A549 (cell line): ENCODE measurements at regions not wholly inside any gene's neighbourhood (a gene's known extent, or its start where the extent isn't known, plus 50 kb on each side); places are given as distances from the start of the nearest gene placed in this dataset.

Source experiments
- ATAC-seq, 2 experiments: fragments of 200-7000 bp in 1 of 2; fragments of >200 bp in 1 of 2; cut with Nextera tagmentation in 1 of 2; cut with Tn5 transposase in 1 of 2; 3 replicates each; pipeline versions ENCODE4 v1.8.0 to v1.9.1; 2018 to 2020; ENCODE audit warnings: mild to moderate bottlenecking in 1 of 2, moderate library complexity in 1 of 2
- CTCF ChIA-PET: fragments of 300-600 bp; sonication (Branson Sonifier 250); formaldehyde crosslinking; extraction: SDS; loops from one replicate; lab custom pipeline; 2021; ENCODE audit warnings: antibody characterized with exemption, inconsistent platforms; lab: Yijun Ruan, JAX
- POLR2A ChIA-PET: fragments of 350-600 bp; formaldehyde crosslinking; extraction: SDS; loops from one replicate; lab custom pipeline; 2021; ENCODE audit warnings: antibody characterized with exemption, inconsistent platforms; lab: Yijun Ruan, JAX
- DNase-seq, 2 experiments: peaks; one replicate each; pipeline versions ENCODE4 v3.0.0 to v3.0.0-alpha.2; 2011 to 2016; ENCODE audit warnings: low read depth in 1 of 2, low spot score in 1 of 2
- FAIRE-seq: peaks from 2 replicates; lab custom pipeline; 2011; peaks lifted over from hg19 to GRCh38; lab: Jason Lieb, UNC
- H3K27ac ChIP-seq, 2 experiments: fragments of >200 bp; sonication (Bioruptor Twin); formaldehyde crosslinking; 3 replicates each; pipeline ENCODE4 v1.5.1; 2016 to 2017
- H3K4me1 ChIP-seq: fragments of >200 bp; sonication (Bioruptor Twin); formaldehyde crosslinking; 3 replicates; pipeline ENCODE4 v1.6.1; 2016
- H3K4me2 ChIP-seq: fragments of >200 bp; sonication (Bioruptor Twin); formaldehyde crosslinking; 3 replicates; pipeline ENCODE4 v1.6.1; 2016
- H3K4me3 ChIP-seq: fragments of >200 bp; sonication (Bioruptor Twin); formaldehyde crosslinking; 3 replicates; pipeline ENCODE4 v1.5.1; 2016
- H3K9me3 ChIP-seq: fragments of >200 bp; sonication (Bioruptor Twin); formaldehyde crosslinking; 3 replicates; pipeline ENCODE4 v1.6.1; 2016
- BHLHE40 ChIP-seq: IDR thresholded peaks from 2 replicates; pipeline ENCODE4 v1.6.1; 2012; ENCODE audit warnings: low read depth, low read length, inconsistent platforms
- CBX2 ChIP-seq: fragments of 200-600 bp; sonication (generic); IDR thresholded peaks from 2 replicates; pipeline ENCODE4 v1.6.1; 2016; ENCODE audit warnings: low read depth, mild to moderate bottlenecking, borderline replicate concordance
- CEBPB ChIP-seq, 2 experiments: fragments of >200 bp in 1 of 2; sonication (Bioruptor Twin) in 1 of 2; formaldehyde crosslinking in 1 of 2; IDR thresholded peaks; 2 replicates each; pipeline ENCODE4 v1.6.1; 2012 to 2016
- CTCF ChIP-seq: fragments of >200 bp; sonication (Bioruptor Twin); formaldehyde crosslinking; IDR thresholded peaks from 3 replicates; pipeline ENCODE4 v1.5.1; 2016
- EHF ChIP-seq: fragments of 250-450 bp; sonication (Bioruptor Pico); IDR thresholded peaks from 2 replicates; pipeline ENCODE4 v1.5.0; 2020; ENCODE audit warnings: mild to moderate bottlenecking
- EP300 ChIP-seq, 2 experiments: fragments of >200 bp; sonication (Bioruptor Twin); formaldehyde crosslinking; IDR thresholded peaks; 2 replicates in 1 of 2; 3 replicates in 1 of 2; pipeline ENCODE4 v1.6.1; 2016 to 2017
- FOSB ChIP-seq: fragments of 250-450 bp; sonication (Bioruptor Pico); IDR thresholded peaks from 2 replicates; pipeline ENCODE4 v1.5.0; 2020; ENCODE audit warnings: mild to moderate bottlenecking, moderate library complexity
- GATA3 ChIP-seq: IDR thresholded peaks from 2 replicates; pipeline ENCODE4 v1.6.1; 2012; ENCODE audit warnings: borderline replicate concordance
- HOXB13 ChIP-seq: fragments of 250-450 bp; sonication (Bioruptor Pico); IDR thresholded peaks from 2 replicates; pipeline ENCODE4 v1.5.0; 2020; ENCODE audit warnings: low read depth, mild to moderate bottlenecking, moderate library complexity
- HOXB5 ChIP-seq: fragments of 250-450 bp; sonication (Bioruptor Pico); IDR thresholded peaks from 2 replicates; pipeline ENCODE4 v1.5.0; 2020; ENCODE audit warnings: mild to moderate bottlenecking, moderate library complexity
- KDM1A ChIP-seq: fragments of 200-600 bp; sonication (generic); IDR thresholded peaks from 2 replicates; pipeline ENCODE4 v1.6.1; 2016; ENCODE audit warnings: low read depth, mild to moderate bottlenecking
- KDM5A ChIP-seq: fragments of 200-600 bp; sonication (generic); IDR thresholded peaks from 2 replicates; pipeline ENCODE4 v1.6.1; 2016; ENCODE audit warnings: antibody characterized with exemption, mild to moderate bottlenecking
- MAFK ChIP-seq: fragments of 450-650 bp; IDR thresholded peaks from 2 replicates; pipeline ENCODE4 v1.6.1; 2014; ENCODE audit not compliant: partially characterized antibody
- MYC ChIP-seq: IDR thresholded peaks from 2 replicates; pipeline ENCODE4 v1.6.1; 2012; ENCODE audit warnings: mild to moderate bottlenecking, inconsistent platforms, low read length, improper control_type of control experiment, borderline replicate concordance
- NPAS2 ChIP-seq: fragments of 250-450 bp; sonication (Bioruptor Pico); IDR thresholded peaks from 2 replicates; pipeline ENCODE4 v1.8.0; 2022; ENCODE audit warnings: mild to moderate bottlenecking, moderate library complexity, borderline replicate concordance
- PBX3 ChIP-seq: IDR thresholded peaks from 2 replicates; pipeline ENCODE4 v1.6.1; 2012
- PHF8 ChIP-seq: fragments of 200-600 bp; sonication (generic); IDR thresholded peaks from 2 replicates; pipeline ENCODE4 v1.6.1; 2016; ENCODE audit warnings: low read depth, mild to moderate bottlenecking, antibody characterized with exemption, moderate library complexity, borderline replicate concordance
- POLR2A ChIP-seq: IDR thresholded peaks from 2 replicates; pipeline ENCODE4 v1.6.1; 2012; ENCODE audit warnings: mild to moderate bottlenecking, low read length
- SMC3 ChIP-seq: fragments of >200 bp; sonication (Bioruptor Twin); formaldehyde crosslinking; IDR thresholded peaks from 3 replicates; pipeline ENCODE4 v1.6.1; 2018; ENCODE audit warnings: inconsistent platforms
- ZFP36 ChIP-seq: fragments of 450-650 bp; IDR thresholded peaks from 2 replicates; pipeline ENCODE4 v1.6.1; 2014; ENCODE audit warnings: borderline replicate concordance; ENCODE audit not compliant: partially characterized antibody
- ZSCAN20 ChIP-seq: fragments of 250-450 bp; sonication (Bioruptor Pico); IDR thresholded peaks from 2 replicates; pipeline ENCODE4 v1.8.0; 2022; ENCODE audit warnings: mild to moderate bottlenecking, moderate library complexity
- WGBS: methylation state at CpG from one replicate; pipeline ENCODE4 v1.1.6; 2017; ENCODE audit errors: missing lambda C conversion rate; 5-methylcytosine and 5-hydroxymethylcytosine counted together
- TF ChIP-seq, protein P1 (sequence below): fragments of 150-350 bp; IDR thresholded peaks from 2 replicates; pipeline ENCODE4 v1.6.1; 2014; ENCODE audit warnings: low read depth, mild to moderate bottlenecking, low read length

- TF ChIP-seq CTCF, result no peak
- no peak for TF ChIP-seq SMC3
- TF ChIP-seq PHF8, result no peak
- TF ChIP-seq CEBPB (IDR thresholded peaks at IDR 0.05), result no peak
- no peak for TF ChIP-seq ZSCAN20 (CRISPR knock-in tag)
Observed at GRCh38 chr2:239768907-239769553, 256.1 kb downstream of the NDUFA10 start (continued).

DNA sequence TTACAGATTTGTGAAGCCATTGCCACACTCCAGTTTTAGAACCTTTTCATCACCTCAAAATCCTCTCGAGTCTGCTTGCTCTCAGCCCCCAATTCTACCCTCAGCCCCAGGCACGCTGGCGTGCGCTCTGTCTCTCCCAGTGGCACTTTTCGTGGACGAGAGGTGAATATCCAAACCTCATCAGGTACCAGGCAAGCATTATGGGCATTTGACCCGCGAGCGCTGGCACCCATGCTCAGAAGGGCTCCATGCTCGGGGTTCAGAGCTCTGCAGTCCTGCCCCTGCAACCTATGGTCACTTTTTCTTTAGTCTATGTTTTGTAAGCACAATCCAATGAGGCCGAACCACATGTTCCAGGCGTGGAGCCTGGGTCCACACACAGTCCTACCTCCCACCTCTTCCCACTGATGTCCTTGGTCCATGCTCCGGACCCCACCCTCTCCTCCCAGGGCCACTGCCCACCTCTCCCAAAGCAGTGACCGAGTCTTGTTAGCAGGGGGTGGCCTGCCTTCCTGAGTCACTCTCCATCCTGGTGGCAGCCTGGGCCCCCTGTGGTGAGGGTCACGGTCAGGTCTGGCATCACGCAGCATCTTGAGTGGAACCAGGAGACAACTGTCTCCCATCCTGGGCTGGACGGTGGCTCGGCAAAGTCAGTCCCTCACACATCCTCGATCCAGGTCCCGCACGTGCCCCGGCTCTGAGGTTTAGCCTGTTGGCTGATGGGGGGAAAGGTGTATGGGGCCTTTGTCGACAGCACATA is 256.9 kb downstream of the NDUFA10 start:
- CTCF ChIA-PET, result no interaction called here
- TF ChIP-seq EHF (CRISPR knock-in tag), result no peak
- TF ChIP-seq KDM5A, result no peak
- no peak for TF ChIP-seq KDM1A
- TF ChIP-seq MAFK, result no peak
- TF ChIP-seq EP300 (IDR thresholded peaks at IDR 0.05), result no peak
- no peak for TF ChIP-seq CEBPB (IDR thresholded peaks at IDR 0.05)
- no peak for TF ChIP-seq PBX3
- no peak for TF ChIP-seq ZFP36
- TF ChIP-seq, all 56 proteins: peak for 0
- POLR2A ChIA-PET, result no interaction called here
- no peak for DNase-seq
- Histone ChIP-seq H3K4me2 (no peak overlapping the region), H3K4me1 (no peaks in the 10 kb centered on the region), H3K4me3 (no peak overlapping the region), H3K9me3 (peaks cover 19% of the 10 kb centered on the region), H3K27ac (no peak overlapping the region)
- FAIRE-seq, result no peak
- 52% methylated on average over 15 of the region's 23 CpGs for WGBS
- ATAC-seq, result no peak

DNA sequence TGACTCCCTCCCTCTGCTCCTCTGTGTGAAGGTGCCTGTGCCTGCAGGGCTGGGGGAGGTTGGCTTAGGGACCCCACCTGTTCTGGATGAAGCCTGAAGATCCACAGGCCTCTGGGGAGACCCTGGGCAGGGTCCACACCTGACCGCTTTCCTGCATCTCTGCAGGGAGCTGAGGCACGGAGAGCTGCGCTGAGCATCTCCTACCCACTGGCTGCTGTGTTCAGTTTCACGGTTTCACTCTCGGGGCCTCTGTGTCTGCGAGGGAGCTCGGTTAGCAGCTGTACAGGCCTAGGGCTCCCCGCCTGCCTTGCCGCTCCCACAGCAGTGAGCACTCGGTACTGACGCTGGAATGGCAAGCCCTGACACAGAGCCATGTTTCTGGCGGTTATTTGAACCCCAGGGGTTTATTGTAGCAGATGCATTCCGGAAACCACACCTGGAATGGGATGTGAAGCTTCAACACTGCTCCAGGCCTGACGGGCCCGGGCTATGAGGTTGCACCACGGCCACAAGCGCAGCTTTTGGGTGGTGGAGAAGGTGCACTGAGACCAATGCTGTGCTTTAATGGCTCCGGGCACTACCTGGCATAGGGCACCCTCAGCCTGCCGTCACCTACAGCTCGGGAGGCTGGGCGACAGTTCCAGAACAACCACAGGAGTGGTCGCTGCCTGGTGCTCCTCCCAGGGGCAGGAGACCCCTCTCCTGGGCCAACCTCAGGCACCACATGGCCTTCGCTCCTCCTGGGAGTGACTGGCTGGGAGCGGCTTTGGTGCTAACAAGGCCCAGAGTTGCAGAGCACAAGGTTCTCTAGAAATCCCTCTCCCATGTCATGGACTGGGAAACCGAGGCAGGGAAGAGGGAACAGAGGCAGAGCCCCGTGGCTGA is 257.9 kb downstream of the NDUFA10 start:
- no peak overlapping the region for H3K4me2 ChIP-seq
- no peaks in the 10 kb centered on the region for H3K4me1 ChIP-seq
- no peak for TF ChIP-seq MYC
- TF ChIP-seq POLR2A, result no peak
- TF ChIP-seq NPAS2 (CRISPR knock-in tag), result no peak
- no peak for TF ChIP-seq HOXB13 (CRISPR knock-in tag)
- TF ChIP-seq CTCF, result no peak
- TF ChIP-seq CBX2, result no peak
- TF ChIP-seq FOSB (CRISPR knock-in tag), result no peak
- no peak for TF ChIP-seq PHF8
- TF ChIP-seq GATA3, result no peak
- no peak for TF ChIP-seq HOXB5 (CRISPR knock-in tag)
- TF ChIP-seq BHLHE40, result no peak
- TF ChIP-seq, protein P1, sequence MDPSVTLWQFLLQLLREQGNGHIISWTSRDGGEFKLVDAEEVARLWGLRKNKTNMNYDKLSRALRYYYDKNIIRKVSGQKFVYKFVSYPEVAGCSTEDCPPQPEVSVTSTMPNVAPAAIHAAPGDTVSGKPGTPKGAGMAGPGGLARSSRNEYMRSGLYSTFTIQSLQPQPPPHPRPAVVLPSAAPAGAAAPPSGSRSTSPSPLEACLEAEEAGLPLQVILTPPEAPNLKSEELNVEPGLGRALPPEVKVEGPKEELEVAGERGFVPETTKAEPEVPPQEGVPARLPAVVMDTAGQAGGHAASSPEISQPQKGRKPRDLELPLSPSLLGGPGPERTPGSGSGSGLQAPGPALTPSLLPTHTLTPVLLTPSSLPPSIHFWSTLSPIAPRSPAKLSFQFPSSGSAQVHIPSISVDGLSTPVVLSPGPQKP, result no peak
- TF ChIP-seq CEBPB (IDR thresholded peaks at IDR 0.05), result no peak
- no peak for TF ChIP-seq EP300 (IDR thresholded peaks at IDR 0.05)
- no peak for TF ChIP-seq KDM5A
- WGBS, result 54% methylated on average over 14 of the region's 26 CpGs
- DNase-seq, result no peak
- H3K27ac ChIP-seq, result no peak overlapping the region
- FAIRE-seq, result no peak
- no peak overlapping the region for H3K4me3 ChIP-seq
- ATAC-seq, result no peak
- ChIA-PET POLR2A (no interaction called here), CTCF (no interaction called here)
- peaks cover 12% of the 10 kb centered on the region for H3K9me3 ChIP-seq
